Loucy (cell line): ENCODE measurements at regions not wholly inside any gene's neighbourhood (a gene's known extent, or its start where the extent isn't known, plus 50 kb on each side); places are given as distances from the start of the nearest gene placed in this dataset.

ENCODE experiments used
- H2AFZ ChIP-seq: fragments of 200-600 bp; sonication (generic); 2 replicates; pipeline ENCODE4 v1.6.0; 2016; ENCODE audit warnings: antibody characterized with exemption, mild to moderate bottlenecking, low read length, moderate library complexity
- H3F3A ChIP-seq: fragments of 200-600 bp; 2 replicates; pipeline ENCODE4 v1.6.0; 2016; ENCODE audit warnings: antibody characterized with exemption, low read depth, mild to moderate bottlenecking
- H3K27me3 ChIP-seq: fragments of 200-600 bp; sonication (generic); 2 replicates; pipeline ENCODE4 v1.6.1; 2014; ENCODE audit warnings: low read length, mild to moderate bottlenecking; ENCODE audit not compliant: insufficient read depth, poor library complexity, severe bottlenecking
- H3K36me3 ChIP-seq: fragments of 200-600 bp; sonication (generic); 2 replicates; pipeline ENCODE4 v1.6.1; 2016; ENCODE audit warnings: low read length; ENCODE audit not compliant: insufficient read depth
- H3K4me1 ChIP-seq: fragments of 200-600 bp; sonication (generic); 2 replicates; pipeline ENCODE4 v1.5.1; 2014; ENCODE audit warnings: low read length, mild to moderate bottlenecking; ENCODE audit not compliant: insufficient read depth, poor library complexity, severe bottlenecking
- H3K4me2 ChIP-seq: fragments of 200-600 bp; sonication (generic); 2 replicates; pipeline ENCODE4 v1.6.0; 2014; ENCODE audit warnings: antibody characterized with exemption, low read length, low read depth, mild to moderate bottlenecking; ENCODE audit not compliant: poor library complexity, severe bottlenecking
- H3K4me3 ChIP-seq: fragments of 200-600 bp; sonication (generic); 2 replicates; pipeline ENCODE4 v1.5.1; 2014; ENCODE audit warnings: low read length, mild to moderate bottlenecking, mixed read lengths; ENCODE audit not compliant: poor library complexity, severe bottlenecking
- H3K79me2 ChIP-seq: fragments of 200-600 bp; sonication (generic); 2 replicates; pipeline ENCODE4 v1.6.1; 2014; ENCODE audit warnings: low read length; ENCODE audit not compliant: insufficient read depth
- H3K9ac ChIP-seq: fragments of 200-600 bp; sonication (generic); 2 replicates; pipeline ENCODE4 v1.6.0; 2014; ENCODE audit warnings: mild to moderate bottlenecking, low read depth, low read length, moderate library complexity; ENCODE audit not compliant: poor library complexity, severe bottlenecking
- H3K9me2 ChIP-seq: fragments of 200-600 bp; sonication (generic); replicated peaks from 2 replicates; pipeline ENCODE4 v1.6.1; 2016; ENCODE audit warnings: low read depth, low read length, mixed read lengths
- H3K9me3 ChIP-seq: fragments of 200-600 bp; sonication (generic); 2 replicates; pipeline ENCODE4 v1.6.1; 2014; ENCODE audit warnings: mild to moderate bottlenecking, antibody characterized with exemption, low read length, low read depth; ENCODE audit not compliant: insufficient read depth
- H4K20me1 ChIP-seq: fragments of 200-600 bp; sonication (generic); 2 replicates; pipeline ENCODE4 v1.6.0; 2014; ENCODE audit warnings: antibody characterized with exemption, low read length, mild to moderate bottlenecking; ENCODE audit not compliant: insufficient read depth, poor library complexity, severe bottlenecking
- EZH2phosphoT487 ChIP-seq: fragments of 200-600 bp; IDR thresholded peaks from 2 replicates; pipeline ENCODE4 v1.6.1; 2018; ENCODE audit warnings: antibody characterized with exemption, mild to moderate bottlenecking, moderate library complexity, borderline replicate concordance
- TF ChIP-seq, protein P1 (sequence below): fragments of 200-600 bp; sonication (generic); conservative IDR thresholded peaks from 2 replicates; pipeline ENCODE4 v1.5.1; 2014; ENCODE audit warnings: mild to moderate bottlenecking, antibody characterized with exemption, low read length

DNA sequence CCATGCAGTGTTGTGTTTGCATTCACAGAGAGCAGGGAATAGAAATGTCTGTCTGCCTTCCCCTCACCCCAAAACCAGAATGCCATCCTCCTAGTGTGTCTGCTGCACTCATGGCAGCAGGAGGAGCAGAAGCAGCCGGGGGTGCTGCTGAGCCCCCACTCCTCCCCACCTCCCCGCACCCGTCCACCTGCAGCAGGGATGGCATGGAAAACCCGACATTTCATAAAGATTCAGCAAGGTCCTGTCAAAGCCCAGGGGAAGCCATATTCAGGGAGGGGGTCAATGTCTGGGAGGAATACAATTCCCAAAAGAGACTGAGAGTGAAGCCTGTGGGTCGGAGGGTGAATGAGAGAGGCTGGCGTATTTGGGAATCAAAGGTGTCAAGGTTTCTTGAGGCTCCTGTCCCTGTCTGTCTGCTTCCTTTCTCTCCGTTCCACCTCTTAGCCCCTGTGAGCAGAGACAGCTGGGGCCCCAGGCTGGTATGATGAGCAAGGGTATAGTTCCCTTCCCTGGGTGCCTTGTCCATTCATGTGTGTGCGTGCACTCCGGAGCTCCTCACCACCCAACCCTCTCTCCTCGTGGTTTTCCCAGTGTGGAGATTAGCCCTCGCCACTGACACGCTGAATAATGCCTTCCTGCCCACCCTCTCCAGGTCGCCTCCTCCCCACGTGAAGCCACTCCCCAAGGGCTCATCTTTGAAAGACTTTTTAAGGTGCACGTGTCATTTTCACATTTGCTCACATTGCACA lies 133.5 kb upstream of the ZNF236 start:
- Histone ChIP-seq H3K4me1 (no peaks in the 10 kb centered on the region), H2AFZ (no peak overlapping the region), H4K20me1 (no peaks in the 10 kb centered on the region), H3F3A (no peaks in the 10 kb centered on the region), H3K9ac (no peak overlapping the region), H3K27me3 (no peaks in the 10 kb centered on the region), H3K36me3 (no peaks in the 10 kb centered on the region), H3K4me2 (no peak overlapping the region), H3K79me2 (no peaks in the 10 kb centered on the region), H3K9me2 (no peaks in the 10 kb centered on the region), H3K9me3 (no peaks in the 10 kb centered on the region), H3K4me3 (no peak overlapping the region)
- no peak for TF ChIP-seq EZH2phosphoT487
- TF ChIP-seq, protein P1, sequence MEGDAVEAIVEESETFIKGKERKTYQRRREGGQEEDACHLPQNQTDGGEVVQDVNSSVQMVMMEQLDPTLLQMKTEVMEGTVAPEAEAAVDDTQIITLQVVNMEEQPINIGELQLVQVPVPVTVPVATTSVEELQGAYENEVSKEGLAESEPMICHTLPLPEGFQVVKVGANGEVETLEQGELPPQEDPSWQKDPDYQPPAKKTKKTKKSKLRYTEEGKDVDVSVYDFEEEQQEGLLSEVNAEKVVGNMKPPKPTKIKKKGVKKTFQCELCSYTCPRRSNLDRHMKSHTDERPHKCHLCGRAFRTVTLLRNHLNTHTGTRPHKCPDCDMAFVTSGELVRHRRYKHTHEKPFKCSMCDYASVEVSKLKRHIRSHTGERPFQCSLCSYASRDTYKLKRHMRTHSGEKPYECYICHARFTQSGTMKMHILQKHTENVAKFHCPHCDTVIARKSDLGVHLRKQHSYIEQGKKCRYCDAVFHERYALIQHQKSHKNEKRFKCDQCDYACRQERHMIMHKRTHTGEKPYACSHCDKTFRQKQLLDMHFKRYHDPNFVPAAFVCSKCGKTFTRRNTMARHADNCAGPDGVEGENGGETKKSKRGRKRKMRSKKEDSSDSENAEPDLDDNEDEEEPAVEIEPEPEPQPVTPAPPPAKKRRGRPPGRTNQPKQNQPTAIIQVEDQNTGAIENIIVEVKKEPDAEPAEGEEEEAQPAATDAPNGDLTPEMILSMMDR, result no peak

DNA sequence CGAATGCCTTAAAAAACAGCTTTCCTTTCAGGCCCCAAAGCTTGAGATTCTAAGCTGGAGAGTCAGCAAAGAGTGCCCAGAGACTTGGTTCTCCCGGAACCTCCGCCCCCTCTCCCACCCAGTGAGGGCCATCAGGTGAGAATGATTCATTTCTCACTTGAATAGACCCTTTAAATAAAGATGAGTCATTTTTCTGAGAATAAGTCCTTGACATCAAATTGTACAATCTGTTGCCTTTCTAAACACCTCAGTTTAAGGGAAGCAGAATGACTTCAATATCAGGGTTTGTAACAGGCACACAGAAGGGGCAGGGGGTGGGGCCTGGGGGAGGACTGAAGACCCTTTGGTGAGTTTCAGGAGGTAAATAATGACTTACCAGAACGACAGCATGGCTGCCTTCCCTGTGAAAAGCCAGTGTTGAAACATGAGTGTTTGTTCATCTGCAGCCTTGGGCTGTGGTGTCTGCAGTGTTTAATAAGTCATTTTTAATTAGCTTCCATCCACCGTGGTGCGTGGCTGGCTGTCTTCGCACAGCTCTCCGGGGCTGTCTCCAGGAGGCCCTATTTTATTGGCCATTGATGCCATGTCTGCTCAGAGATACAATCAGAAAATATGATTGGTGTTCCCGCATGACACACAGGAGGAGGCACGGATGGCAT lies 134.9 kb upstream of the ZNF236 start:
- Histone ChIP-seq H3K27me3 (no peaks in the 10 kb centered on the region), H3K4me3 (no peak overlapping the region), H3K36me3 (no peaks in the 10 kb centered on the region), H3K9ac (no peak overlapping the region), H3K9me3 (no peaks in the 10 kb centered on the region), H3K9me2 (no peaks in the 10 kb centered on the region), H4K20me1 (no peaks in the 10 kb centered on the region), H3F3A (no peaks in the 10 kb centered on the region), H3K79me2 (no peaks in the 10 kb centered on the region), H3K4me1 (no peaks in the 10 kb centered on the region), H3K4me2 (no peak overlapping the region), H2AFZ (peak overlapping the region; percentile 97; the same call in 1 of the 2 replicates)
- TF ChIP-seq EZH2phosphoT487, result no peak
- TF ChIP-seq, protein P1, result no peak

DNA sequence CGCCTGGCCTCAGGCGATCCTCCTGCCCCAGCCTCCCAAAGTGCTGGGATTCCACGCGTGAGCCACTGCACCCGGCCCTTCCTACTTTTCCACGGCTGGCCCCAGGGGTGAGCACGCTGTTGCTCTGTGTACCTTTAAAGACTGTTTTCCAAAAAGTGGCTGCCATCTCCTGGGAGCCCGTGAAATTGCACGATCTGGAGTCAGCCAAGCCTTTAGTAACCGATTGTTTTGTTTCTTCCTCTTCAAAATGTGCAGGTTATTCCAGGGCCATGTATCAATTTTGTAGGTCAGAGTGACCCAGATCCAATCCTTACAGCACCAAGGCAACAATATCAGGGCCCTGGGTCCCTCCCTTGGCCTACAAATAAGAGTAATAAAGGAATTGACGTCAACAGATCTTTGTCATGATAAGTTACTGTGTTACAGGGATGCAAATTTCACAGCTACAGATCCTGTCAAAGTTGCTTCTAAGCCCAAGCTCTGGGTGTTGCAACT lies 135.6 kb upstream of the ZNF236 start:
- TF ChIP-seq EZH2phosphoT487, result no peak
- TF ChIP-seq, protein P1, result peak; percentile 81
- Histone ChIP-seq H3K4me3 (no peak overlapping the region), H3K27me3 (no peaks in the 10 kb centered on the region), H4K20me1 (no peaks in the 10 kb centered on the region), H3K4me2 (no peak overlapping the region), H3K36me3 (no peaks in the 10 kb centered on the region), H2AFZ (peak overlapping the region; percentile 97), H3F3A (no peaks in the 10 kb centered on the region), H3K9ac (no peak overlapping the region), H3K79me2 (no peaks in the 10 kb centered on the region), H3K9me2 (no peaks in the 10 kb centered on the region), H3K4me1 (no peaks in the 10 kb centered on the region), H3K9me3 (no peaks in the 10 kb centered on the region)
